ENCODE measurements at regions not wholly inside any gene's neighbourhood (a gene's known extent, or its start where the extent isn't known, plus 50 kb on each side); places are given as distances from the start of the nearest gene placed in this dataset.
"Not testable (repeated sequence)": the region's sequence is repeated elsewhere in the genome, so short reads cannot be mapped to it uniquely, and the experiment has no call there.

DNA sequence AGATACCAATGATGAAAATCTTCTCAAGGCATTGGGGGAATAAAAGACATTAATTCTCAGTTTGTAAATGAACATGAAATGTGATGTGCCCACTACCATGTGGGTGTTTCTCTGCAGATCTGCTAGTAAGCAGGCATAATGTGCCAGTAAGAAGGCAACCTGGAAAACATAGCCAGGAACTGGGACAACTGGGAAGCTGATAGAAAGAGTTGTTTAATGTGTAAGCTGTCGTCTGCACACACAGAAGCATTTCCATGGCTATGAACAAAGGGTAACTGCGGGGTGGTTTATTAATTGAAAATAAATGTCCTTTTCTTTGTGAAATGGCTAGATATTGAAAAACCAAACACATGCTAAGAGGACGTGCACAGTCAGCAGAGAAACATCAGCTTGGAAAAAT lies 52.0 kb downstream of the ZC3H11B start:
- DNase-seq = no peak

DNA sequence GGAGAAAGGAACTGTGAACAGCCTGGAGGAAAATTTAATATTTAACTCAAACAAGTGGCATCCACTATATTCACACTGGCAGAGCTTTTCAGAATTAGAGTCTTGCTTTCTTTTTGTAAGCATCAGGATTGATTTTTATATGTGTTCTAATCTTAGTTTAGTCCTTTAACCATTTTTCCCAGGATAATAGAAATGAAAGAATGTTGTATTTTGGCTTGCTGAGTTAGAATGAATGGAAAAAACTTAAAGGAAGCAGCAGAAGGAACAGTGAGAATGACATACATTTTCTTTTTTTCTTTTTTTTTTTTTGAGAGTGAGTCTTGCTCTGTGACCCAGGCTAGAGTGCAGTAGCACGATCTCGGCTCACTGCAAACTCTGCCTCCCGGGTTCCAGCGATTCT lies 53.0 kb downstream of the ZC3H11B start:
- DNase-seq = no peak

DNA sequence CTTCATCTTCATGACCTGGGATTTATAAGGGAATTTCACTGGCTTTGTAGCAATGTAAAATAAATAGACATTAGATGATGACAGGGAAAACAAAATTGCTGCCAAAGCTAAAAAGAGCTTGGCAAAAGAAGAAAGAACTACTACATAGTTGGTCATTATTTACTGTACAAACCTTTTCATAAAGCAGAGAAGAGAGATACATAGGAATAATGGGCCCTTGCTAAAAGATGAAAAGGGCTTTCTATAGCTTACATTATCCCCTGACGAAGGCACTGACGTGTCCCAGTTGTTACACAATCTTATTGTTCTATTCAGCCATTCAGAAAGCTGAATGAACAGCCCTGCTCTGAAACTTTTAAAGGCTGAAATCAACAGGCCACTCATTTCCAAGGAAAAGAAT lies 57.1 kb downstream of the ZC3H11B start:
- peak; percentile 8 for DNase-seq

- DNase-seq = peak; percentile 60
These were observed 57.7 kb downstream of the ZC3H11B start for GRCh38 chr1:219555031-219555692.

DNA sequence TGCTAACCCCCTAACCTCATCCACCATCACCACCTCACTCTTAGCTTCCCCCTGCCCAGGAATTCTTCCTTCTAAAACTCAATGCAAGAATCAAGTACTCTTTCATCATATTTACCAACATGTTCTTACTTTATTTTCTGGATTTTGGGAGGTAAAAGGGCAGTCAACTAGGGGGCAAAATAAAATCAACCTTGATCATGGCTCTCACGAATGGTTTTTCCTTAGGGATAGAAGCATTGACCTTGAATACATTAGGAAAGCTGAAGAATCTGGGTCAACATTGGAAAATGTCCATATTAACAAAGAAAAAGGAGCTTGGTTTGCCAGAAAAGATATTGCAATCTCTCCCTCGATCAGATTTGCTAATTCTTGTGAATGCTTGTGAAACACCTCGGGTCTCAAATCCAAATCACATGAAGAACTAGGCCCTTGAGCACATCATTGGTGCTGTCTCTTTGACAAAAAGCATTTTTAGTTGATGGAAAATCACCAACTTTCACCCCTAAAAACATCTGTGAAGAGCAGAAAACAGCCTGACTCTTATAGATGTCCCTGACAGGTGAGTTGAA lies 58.9 kb downstream of the ZC3H11B start:
- no peak for DNase-seq

DNA sequence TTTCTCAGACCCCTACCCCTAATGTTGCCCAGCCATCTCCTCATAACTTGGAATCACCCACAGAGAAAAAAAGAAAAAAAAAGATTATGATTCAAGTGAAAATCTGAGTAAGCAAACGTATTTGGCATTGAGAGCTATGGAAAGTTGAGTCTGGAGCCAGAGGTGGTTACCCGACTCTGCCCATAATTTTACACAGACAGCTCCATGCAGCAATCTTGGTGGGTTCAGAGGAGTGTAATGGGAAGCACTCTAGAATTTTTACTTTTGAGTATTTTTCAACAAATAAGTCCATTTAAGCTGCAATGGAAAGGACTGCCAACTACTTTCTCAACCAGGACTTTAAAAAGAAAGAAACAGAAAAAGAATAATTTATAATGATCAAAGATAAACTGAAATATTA lies 62.7 kb downstream of the ZC3H11B start:
- no peak for DNase-seq

GRCh38 chr1:219549215-219549614 lies 63.7 kb downstream of the ZC3H11B start:
- peak; percentile 7 for DNase-seq

- DNase-seq = no peak
These were observed 64.5 kb downstream of the ZC3H11B start for GRCh38 chr1:219548386-219548785.

- DNase-seq = not testable (repeated sequence)
These were observed 67.1 kb downstream of the ZC3H11B start for GRCh38 chr1:219545756-219546155.

- DNase-seq = no peak
These were observed 68.6 kb downstream of the ZC3H11B start for GRCh38 chr1:219544163-219544846.

- peak; percentile 64 for DNase-seq
These were observed 69.9 kb downstream of the ZC3H11B start for GRCh38 chr1:219542828-219543518.

DNA sequence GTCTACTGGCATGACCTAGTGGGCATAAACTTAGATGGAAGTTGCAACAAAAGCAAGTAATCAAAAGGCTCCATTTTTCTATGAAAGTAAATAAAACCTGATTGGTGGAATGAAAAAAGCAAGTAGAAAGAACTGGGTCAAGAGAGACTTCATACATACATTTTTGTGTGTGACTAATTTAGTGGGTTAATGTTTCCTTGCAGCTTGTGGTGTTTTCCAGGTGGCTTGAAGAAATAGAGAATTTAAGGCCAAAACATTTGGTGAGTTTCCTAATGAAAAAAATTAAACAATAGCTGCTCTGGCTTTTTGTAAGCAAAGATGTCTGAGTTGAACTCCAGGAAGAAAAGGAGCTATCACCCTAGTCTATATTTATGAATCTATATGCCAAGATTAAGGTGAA lies 71.0 kb downstream of the ZC3H11B start:
- DNase-seq = no peak

DNA sequence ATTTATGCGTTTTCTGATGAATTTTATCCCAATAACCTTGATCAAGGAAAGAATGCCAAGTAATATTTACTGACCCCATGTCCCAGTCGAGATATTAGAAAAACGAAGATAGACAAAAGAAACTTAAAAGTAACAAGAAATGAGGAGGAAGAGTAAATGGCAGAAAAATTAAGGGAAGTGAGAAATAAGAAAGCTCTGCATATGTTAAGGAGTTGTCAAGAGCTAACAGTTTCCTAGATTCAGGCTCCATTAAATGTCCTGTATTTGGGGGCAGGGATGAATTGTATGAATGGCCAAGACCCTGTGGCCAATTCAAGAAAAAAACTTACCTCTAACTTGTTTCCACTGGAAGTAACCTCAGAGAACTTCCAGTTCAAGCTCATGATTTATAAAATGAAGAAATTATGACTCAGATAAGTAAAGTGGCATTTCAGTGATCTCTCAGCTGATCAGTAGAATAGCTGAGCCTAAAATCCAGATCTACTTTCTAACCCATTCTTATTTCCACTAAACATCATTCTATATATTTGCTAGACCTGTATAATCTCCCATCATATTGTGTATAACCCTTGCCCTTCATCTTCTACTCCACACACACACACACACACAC lies 73.2 kb downstream of the ZC3H11B start:
- DNase-seq = no peak

DNA sequence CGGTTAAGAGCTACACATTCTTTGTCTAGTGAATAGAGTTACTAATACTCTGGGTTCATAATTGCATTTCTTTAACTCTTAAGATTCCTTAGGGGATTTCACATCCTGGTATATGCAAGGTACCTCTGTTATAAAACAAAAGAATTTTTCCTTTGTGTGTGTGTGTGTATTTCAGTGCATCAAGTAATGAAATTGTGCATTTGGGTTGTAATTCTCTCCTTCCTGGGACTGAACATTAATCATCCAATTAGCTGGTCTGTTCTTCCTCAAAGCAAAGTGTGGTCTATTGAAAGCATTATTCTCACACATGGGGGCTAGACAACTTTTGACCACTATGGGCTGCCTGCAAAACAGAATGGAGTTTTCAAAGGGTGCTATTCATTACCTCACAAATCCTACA lies 74.0 kb downstream of the ZC3H11B start:
- no peak for DNase-seq

GRCh38 chr1:219537223-219537631 lies 75.7 kb downstream of the ZC3H11B start:
- no peak for DNase-seq

DNA sequence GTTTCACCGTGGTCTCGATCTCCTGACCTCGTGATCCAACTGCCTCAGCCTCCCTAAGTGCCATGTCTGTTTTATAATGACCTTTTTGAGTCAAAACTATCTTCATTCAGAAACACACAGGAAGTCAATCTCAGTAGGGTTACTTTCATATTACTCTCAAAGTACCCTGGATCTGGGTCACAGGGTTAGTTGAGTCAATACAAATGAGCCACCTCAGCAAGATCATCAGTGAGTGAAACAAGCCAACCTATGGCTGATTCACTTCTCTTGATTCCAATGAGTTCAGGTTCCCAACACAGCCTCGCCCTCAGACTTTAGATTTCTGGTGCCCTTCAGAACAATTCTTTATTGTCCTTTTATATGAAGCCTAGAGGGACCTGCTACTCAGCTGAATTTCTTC lies 76.9 kb downstream of the ZC3H11B start:
- no peak for DNase-seq

- no peak for DNase-seq
These were observed 77.9 kb downstream of the ZC3H11B start for GRCh38 chr1:219534991-219535390.

DNA sequence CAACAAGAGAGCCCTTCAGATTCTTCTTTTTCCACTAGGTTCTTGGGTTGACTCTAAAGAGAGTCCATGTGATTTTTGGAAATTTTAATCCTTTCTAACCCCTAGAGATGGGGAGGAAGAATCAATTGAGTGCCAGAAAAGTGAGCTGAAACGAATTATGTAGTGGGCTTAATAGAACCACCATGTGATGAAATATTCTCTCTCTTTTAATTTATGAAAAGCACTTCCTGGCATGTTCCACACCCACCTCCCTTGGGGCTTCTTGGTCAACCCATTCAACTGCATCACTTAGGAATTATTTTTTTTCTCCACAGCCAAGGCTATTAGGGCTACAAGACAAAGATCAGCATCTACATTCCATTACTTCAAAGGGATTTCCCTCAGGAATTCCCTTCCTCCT lies 79.6 kb downstream of the ZC3H11B start:
- peak; percentile 71 for DNase-seq

DNA sequence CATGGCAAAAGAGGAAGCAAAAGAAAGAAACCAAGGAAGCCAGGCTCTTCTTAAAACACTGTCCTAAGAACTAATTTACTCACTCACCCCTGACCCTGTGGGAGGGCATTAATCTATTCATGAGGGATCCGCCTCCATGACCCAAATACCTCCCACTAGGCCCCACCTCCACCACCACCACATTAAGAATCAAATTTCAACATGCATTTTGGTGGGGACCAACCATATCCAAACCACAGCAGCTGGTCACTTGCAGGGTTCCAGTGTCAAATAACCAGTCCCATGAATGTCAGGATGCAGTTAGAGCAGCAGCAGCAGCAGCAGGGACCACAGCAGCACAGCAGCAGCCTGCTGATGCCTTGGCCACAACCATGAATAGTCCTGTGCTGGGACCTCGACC lies 83.8 kb downstream of the ZC3H11B start:
- no peak for DNase-seq

DNA sequence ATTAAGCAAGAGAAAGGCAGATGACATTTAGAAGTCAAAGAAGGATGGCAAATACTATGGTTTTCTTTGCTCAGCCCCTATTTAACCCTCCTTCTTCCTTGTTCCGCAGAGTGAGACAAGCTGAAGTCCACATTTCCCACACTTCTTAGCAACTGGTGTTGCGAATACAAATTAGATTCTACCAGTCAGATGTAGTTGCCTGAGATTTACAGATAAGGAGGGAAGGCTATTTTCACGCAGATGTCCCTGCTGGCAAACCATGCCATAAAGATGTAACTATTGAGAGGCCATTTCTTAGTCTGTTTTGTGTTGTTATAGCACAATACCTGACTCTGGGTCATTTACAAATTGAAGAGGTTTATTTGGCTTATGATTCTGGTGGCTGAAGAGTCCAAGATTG lies 84.3 kb downstream of the ZC3H11B start:
- no peak for DNase-seq

DNA sequence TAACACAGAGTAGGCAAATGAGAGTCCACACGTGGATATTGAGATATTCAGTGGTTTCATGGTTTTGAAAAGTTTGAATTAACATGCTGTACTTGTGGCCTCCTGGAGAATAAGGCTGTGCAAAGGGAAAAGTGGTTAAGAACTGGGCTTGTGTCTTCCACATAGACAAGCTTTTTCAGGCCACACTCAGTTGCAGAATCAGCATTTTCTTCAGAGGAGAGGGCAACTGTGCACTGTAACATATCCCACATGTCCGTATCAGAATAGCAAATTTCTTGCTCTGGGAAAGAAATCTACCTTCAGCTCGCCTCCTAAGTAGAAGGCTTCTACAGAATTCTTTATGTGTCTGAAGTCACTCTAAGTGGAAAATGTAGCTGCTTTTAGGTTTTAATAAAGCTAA lies 84.9 kb downstream of the ZC3H11B start:
- DNase-seq = no peak

- no peak for DNase-seq
These were observed 86.8 kb downstream of the ZC3H11B start for GRCh38 chr1:219526074-219526473.

GRCh38 chr1:219523411-219523810 lies 89.5 kb downstream of the ZC3H11B start:
- DNase-seq = no peak

Data from fibroblast of skin of back (primary cell).